Mammary epithelial cell (primary cell): ENCODE measurements at regions not wholly inside any gene's neighbourhood (a gene's known extent, or its start where the extent isn't known, plus 50 kb on each side); places are given as distances from the start of the nearest gene placed in this dataset.

Experiments
- EZH2 ChIP-seq: IDR thresholded peaks from 2 replicates; pipeline ENCODE4 v1.6.1; 2012; ENCODE audit warnings: low read length, inconsistent platforms, borderline replicate concordance
- TF ChIP-seq, protein P1 (sequence below), 2 donors: IDR thresholded peaks in 1 of 2; conservative IDR thresholded peaks in 1 of 2; 2 replicates each; pipeline ENCODE4 v1.5.1; 2011 to 2012; ENCODE audit warnings: inconsistent platforms in 2 of 2, low read length in 2 of 2, mild to moderate bottlenecking in 2 of 2, control low read depth in 1 of 2, low read depth in 1 of 2; ENCODE audit not compliant: insufficient read depth in 1 of 2; ENCODE audit errors: extremely low read depth in 1 of 2

DNA sequence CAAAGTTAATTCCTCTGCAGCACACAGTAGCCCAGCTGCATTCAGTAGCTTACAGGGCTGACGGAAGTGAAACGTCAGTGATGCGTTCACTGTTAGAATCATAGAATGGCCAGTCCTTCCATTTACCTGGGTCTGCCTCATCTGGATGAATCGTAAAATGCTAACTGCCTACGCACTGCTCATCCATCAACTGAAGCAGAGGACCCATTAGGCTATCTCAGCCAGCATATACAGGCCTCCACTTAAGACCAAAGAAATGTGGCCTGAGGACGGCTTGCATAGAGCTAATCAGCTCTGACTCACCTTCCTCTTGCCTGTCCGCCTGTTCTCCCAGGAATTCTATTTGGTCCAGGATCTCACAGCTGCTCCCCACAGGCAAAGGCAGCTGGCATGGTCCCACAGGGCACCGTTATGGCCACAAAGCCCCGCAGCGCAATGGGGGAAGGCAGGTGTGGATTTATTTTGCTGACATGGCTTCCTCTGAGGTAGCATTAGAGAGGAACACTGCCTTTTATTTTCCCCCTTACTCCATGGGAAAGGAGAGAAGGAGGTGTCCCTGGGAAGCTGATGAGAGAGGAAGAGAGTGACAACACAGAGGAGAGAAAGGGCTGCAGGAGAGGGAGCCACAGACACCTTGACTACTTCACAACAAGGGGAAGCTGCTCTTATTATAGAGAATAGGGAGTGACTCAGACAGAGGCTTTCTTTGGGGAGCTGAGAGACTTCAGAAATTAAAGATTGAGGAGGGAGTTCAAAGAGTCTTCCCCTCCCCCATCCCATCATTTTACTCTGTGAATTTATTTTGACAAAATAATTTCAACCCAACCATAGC lies 177.6 kb downstream of the HHIPL2 start:
- TF ChIP-seq EZH2 = no peak
- TF ChIP-seq, protein P1, sequence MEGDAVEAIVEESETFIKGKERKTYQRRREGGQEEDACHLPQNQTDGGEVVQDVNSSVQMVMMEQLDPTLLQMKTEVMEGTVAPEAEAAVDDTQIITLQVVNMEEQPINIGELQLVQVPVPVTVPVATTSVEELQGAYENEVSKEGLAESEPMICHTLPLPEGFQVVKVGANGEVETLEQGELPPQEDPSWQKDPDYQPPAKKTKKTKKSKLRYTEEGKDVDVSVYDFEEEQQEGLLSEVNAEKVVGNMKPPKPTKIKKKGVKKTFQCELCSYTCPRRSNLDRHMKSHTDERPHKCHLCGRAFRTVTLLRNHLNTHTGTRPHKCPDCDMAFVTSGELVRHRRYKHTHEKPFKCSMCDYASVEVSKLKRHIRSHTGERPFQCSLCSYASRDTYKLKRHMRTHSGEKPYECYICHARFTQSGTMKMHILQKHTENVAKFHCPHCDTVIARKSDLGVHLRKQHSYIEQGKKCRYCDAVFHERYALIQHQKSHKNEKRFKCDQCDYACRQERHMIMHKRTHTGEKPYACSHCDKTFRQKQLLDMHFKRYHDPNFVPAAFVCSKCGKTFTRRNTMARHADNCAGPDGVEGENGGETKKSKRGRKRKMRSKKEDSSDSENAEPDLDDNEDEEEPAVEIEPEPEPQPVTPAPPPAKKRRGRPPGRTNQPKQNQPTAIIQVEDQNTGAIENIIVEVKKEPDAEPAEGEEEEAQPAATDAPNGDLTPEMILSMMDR (conservative IDR thresholded peaks at IDR 0.05 in 1 of 2, IDR thresholded peaks at IDR 0.05 in 1 of 2; ENCODE audit: extremely low read depth in 1 of 2, insufficient read depth in 1 of 2, low read depth in 1 of 2, low read length in 2 of 2) = no peak
